GM23338 (cell line): ENCODE measurements at regions not wholly inside any gene's neighbourhood (a gene's known extent, or its start where the extent isn't known, plus 50 kb on each side); places are given as distances from the start of the nearest gene placed in this dataset.

Source experiments
- ATAC-seq: fragments of 200-7000 bp; cut with Tn5 transposase; 3 replicates; pipeline ENCODE4 v1.9.1; 2020
- DNase-seq: peaks from one replicate; pipeline ENCODE4 v3.0.0-alpha.2; 2015; ENCODE audit warnings: low spot score
- H2AFZ ChIP-seq: fragments of 200-600 bp; sonication (generic); 2 replicates; pipeline ENCODE4 v1.8.0; 2016; ENCODE audit warnings: antibody characterized with exemption, mild to moderate bottlenecking, moderate library complexity
- H3F3A ChIP-seq: fragments of 200-600 bp; sonication (generic); replicated peaks from 2 replicates; pipeline ENCODE4 v1.8.0; 2017; ENCODE audit warnings: antibody characterized with exemption, mixed run types, low read depth
- H3K27ac ChIP-seq: fragments of 200-600 bp; sonication (generic); 2 replicates; pipeline ENCODE4 v1.6.1; 2016; ENCODE audit warnings: low read depth
- H3K27me3 ChIP-seq: fragments of 200-600 bp; sonication (generic); 2 replicates; pipeline ENCODE4 v1.8.0; 2016; ENCODE audit warnings: mild to moderate bottlenecking, mixed run types, moderate library complexity; ENCODE audit not compliant: insufficient read depth
- H3K36me3 ChIP-seq: fragments of 200-600 bp; sonication (generic); 2 replicates; pipeline ENCODE4 v1.8.0; 2016; ENCODE audit warnings: mild to moderate bottlenecking; ENCODE audit not compliant: insufficient read depth
- H3K4me1 ChIP-seq: fragments of 200-600 bp; sonication (generic); 2 replicates; pipeline ENCODE4 v1.8.0; 2016; ENCODE audit warnings: mild to moderate bottlenecking, moderate library complexity; ENCODE audit not compliant: insufficient read depth
- H3K4me2 ChIP-seq: fragments of 200-600 bp; sonication (generic); 2 replicates; pipeline ENCODE4 v1.7.1; 2017; ENCODE audit warnings: mixed run types
- H3K4me3 ChIP-seq: fragments of 200-600 bp; sonication (generic); 2 replicates; pipeline ENCODE4 v1.6.1; 2016; ENCODE audit warnings: mixed run types
- H3K79me2 ChIP-seq: fragments of 200-600 bp; sonication (generic); replicated peaks from 2 replicates; pipeline ENCODE4 v1.8.0; 2017; ENCODE audit warnings: mild to moderate bottlenecking; ENCODE audit not compliant: insufficient read depth
- H3K9me2 ChIP-seq: fragments of 200-600 bp; sonication (generic); 2 replicates; pipeline ENCODE4 v1.8.0; 2017; ENCODE audit not compliant: insufficient read depth
- H4K20me1 ChIP-seq: fragments of 200-600 bp; sonication (generic); replicated peaks from 2 replicates; pipeline ENCODE4 v1.8.0; 2017; ENCODE audit warnings: mild to moderate bottlenecking; ENCODE audit not compliant: insufficient read depth
- H3K27ac Mint-ChIP-seq: 2 replicates; pipeline ENCODE4 v1.8.0; 2020; ENCODE audit warnings: inconsistent platforms, mild to moderate bottlenecking, moderate library complexity, mixed read lengths
- H3K27me3 Mint-ChIP-seq: 3 replicates; pipeline ENCODE4 v1.8.0; 2022; ENCODE audit warnings: low read depth, mild to moderate bottlenecking, moderate library complexity, mixed read lengths, inconsistent platforms; ENCODE audit not compliant: insufficient read depth, poor library complexity
- H3K36me3 Mint-ChIP-seq: 3 replicates; pipeline ENCODE4 v1.8.0; 2021; ENCODE audit warnings: low read depth, mild to moderate bottlenecking, inconsistent platforms, moderate library complexity, mixed read lengths
- H3K4me1 Mint-ChIP-seq: 3 replicates; pipeline ENCODE4 v1.8.0; 2020; ENCODE audit warnings: mild to moderate bottlenecking, inconsistent platforms, mixed read lengths
- H3K4me3 Mint-ChIP-seq: 3 replicates; pipeline ENCODE4 v1.8.0; 2021; ENCODE audit warnings: moderate library complexity, mild to moderate bottlenecking, inconsistent platforms, mixed read lengths
- H3K9me3 Mint-ChIP-seq: 3 replicates; pipeline ENCODE4 v1.8.0; 2020; ENCODE audit warnings: moderate library complexity, mild to moderate bottlenecking, inconsistent platforms, mixed read lengths
- CREB1 ChIP-seq: fragments of 250-450 bp; sonication (Bioruptor Pico); IDR thresholded peaks from 2 replicates; pipeline ENCODE4 v1.5.0; 2020; ENCODE audit warnings: low read depth, mild to moderate bottlenecking, moderate library complexity
- EZH2 ChIP-seq: fragments of 200-600 bp; sonication (generic); IDR thresholded peaks from one replicate; pipeline ENCODE4 v1.8.0; 2017; ENCODE audit warnings: antibody characterized with exemption, mild to moderate bottlenecking, low read depth; ENCODE audit not compliant: unreplicated experiment
- EZH2phosphoT487 ChIP-seq: fragments of 200-600 bp; sonication (generic); IDR thresholded peaks from one replicate; pipeline ENCODE4 v1.8.1; 2018; ENCODE audit warnings: antibody characterized with exemption; ENCODE audit not compliant: unreplicated experiment
- JUNB ChIP-seq: IDR thresholded peaks from one replicate; pipeline ENCODE4 v1.6.1; 2016; ENCODE audit warnings: antibody characterized with exemption; ENCODE audit not compliant: unreplicated experiment
- NANOG ChIP-seq: IDR thresholded peaks from 2 replicates; pipeline ENCODE4 v1.6.1; 2016; ENCODE audit warnings: antibody characterized with exemption, borderline replicate concordance
- POLR2AphosphoS5 ChIP-seq: IDR thresholded peaks from 2 replicates; pipeline ENCODE4 v1.6.1; 2016; ENCODE audit warnings: antibody characterized with exemption, low read depth
- STAT1 ChIP-seq: IDR thresholded peaks from one replicate; pipeline ENCODE4 v1.6.1; 2016; ENCODE audit warnings: antibody characterized with exemption; ENCODE audit not compliant: unreplicated experiment
- ZNF114 ChIP-seq: fragments of 250-450 bp; sonication (Bioruptor Pico); IDR thresholded peaks from 2 replicates; pipeline ENCODE4 v1.5.0; 2020; ENCODE audit warnings: mild to moderate bottlenecking, moderate library complexity
- ZNF331 ChIP-seq: fragments of 250-450 bp; sonication (Bioruptor Pico); IDR thresholded peaks from 2 replicates; pipeline ENCODE4 v1.5.0; 2020; ENCODE audit warnings: low read depth, mild to moderate bottlenecking, moderate library complexity
- TF ChIP-seq, protein P1 (sequence below): fragments of 250-450 bp; sonication (Bioruptor Pico); IDR thresholded peaks from 2 replicates; pipeline ENCODE4 v1.5.0; 2020; ENCODE audit warnings: mild to moderate bottlenecking, moderate library complexity

DNA sequence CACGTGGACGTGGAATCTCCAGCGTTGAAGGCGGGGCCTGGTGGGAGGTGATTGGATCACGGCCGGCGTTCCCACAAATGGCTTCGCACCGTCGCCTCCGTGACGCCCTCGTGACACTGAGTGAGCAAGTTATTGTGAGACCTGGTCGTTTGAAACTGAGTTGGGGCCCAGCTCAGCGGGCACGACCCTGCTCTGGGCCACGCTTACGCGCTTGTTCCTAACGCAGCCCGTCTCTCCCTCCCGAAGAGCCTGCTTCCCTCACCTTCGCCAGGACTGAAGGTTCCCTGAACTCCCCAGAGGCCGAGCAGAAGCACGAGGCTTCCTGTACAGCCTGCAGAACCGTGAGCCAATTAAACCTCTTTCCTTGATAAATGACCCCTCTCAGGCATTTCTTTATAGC lies 121.8 kb downstream of the RTP5 start:
- Histone ChIP-seq H3K4me3 (no peak overlapping the region), H3K27ac (no peak overlapping the region), H3K36me3 (no peaks in the 10 kb centered on the region), H3K4me2 (no peak overlapping the region), H4K20me1 (no peaks in the 10 kb centered on the region), H3K79me2 (no peaks in the 10 kb centered on the region), H3K27me3 (no peaks in the 10 kb centered on the region), H3F3A (no peaks in the 10 kb centered on the region), H2AFZ (no peak overlapping the region), H3K9me2 (no peaks in the 10 kb centered on the region), H3K4me1 (no peaks in the 10 kb centered on the region)
- H3K27me3 Mint-ChIP-seq: peaks cover 4% of the 10 kb centered on the region
- TF ChIP-seq STAT1 (no peak), EZH2 (no peak), EZH2phosphoT487 (no peak), JUNB (no peak), POLR2AphosphoS5 (no peak), CREB1 (no peak)
- no peaks in the 10 kb centered on the region for H3K4me1 Mint-ChIP-seq
- H3K4me3 Mint-ChIP-seq: no peak overlapping the region
- no peak for DNase-seq
- H3K9me3 Mint-ChIP-seq: peaks cover 20% of the 10 kb centered on the region
- no peak overlapping the region for H3K27ac Mint-ChIP-seq
- 0 out of 3 replicates have a peak, but pooled peaks cover 3% of the 10 kb centered on the region for H3K36me3 Mint-ChIP-seq
- ATAC-seq: no peak

DNA sequence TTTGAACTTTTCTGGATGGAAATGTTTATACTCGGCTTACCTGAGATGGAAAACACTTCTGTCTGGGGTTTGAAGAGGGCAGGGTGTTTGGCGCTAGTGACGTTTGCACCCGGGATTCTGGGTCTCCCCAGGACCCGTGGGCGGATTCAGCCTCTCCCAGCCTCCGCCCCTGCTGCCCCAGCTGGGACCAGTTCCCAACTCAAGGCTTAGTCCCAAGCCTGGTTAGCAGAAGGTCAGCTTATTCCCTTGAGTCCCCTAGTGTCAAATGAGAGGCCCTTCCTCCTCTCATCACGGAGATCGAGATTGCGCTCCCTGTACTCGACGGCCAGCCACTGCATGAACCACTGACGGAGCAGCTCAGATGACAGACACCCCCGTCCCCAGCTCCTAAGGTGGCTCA lies 123.2 kb downstream of the RTP5 start:
- H3K4me3 ChIP-seq: no peak overlapping the region
- H3K27me3 ChIP-seq: no peaks in the 10 kb centered on the region
- no peak overlapping the region for H3K4me2 ChIP-seq
- no peak for TF ChIP-seq JUNB
- no peak for TF ChIP-seq CREB1
- H3K36me3 ChIP-seq: no peaks in the 10 kb centered on the region
- H3K4me3 Mint-ChIP-seq: no peak overlapping the region
- no peaks in the 10 kb centered on the region for H3F3A ChIP-seq
- no peak for DNase-seq
- no peak overlapping the region for H3K27ac Mint-ChIP-seq
- H3K9me2 ChIP-seq: no peaks in the 10 kb centered on the region
- H3K79me2 ChIP-seq: no peaks in the 10 kb centered on the region
- no peaks in the 10 kb centered on the region for H4K20me1 ChIP-seq
- H3K36me3 Mint-ChIP-seq: no peaks in the 10 kb centered on the region
- H3K27ac ChIP-seq: no peak overlapping the region
- no peak for ATAC-seq
- no peaks in the 10 kb centered on the region for H3K4me1 ChIP-seq
- H3K9me3 Mint-ChIP-seq: peaks cover 14% of the 10 kb centered on the region; the same call in 2 of the 3 replicates
- peaks cover 2% of the 10 kb centered on the region for H3K27me3 Mint-ChIP-seq
- H3K4me1 Mint-ChIP-seq: no peaks in the 10 kb centered on the region
- no peak overlapping the region for H2AFZ ChIP-seq

DNA sequence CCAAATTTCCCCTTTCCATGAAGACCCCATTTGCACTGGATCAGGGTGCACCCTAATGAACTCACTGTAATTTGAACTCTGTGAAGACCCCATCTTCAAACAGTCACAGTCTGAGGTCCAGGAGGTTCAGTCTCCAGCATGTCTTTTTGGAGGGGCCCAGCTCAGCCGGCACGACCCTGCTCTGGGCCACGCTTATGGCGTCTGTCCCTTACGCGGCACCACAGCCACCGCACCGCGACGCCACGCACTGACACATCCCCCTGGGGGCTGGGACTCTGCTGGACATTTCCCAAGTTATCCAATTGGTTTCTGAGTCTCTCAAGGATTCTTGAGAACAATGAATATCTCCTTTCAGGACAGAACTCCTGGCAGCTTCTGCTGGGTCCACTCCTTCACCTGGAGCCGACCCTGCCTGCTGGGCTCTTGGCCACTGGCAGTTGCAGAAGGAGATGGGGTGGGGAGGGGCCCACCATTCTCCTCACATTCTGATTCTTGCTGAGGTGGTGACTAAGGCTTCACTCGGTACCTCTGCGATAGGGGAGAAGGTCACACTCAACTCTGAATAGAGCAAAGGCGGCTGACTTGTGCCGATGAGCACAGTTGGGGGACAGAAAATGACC lies 124.0 kb downstream of the RTP5 start:
- H3K36me3 ChIP-seq: no peaks in the 10 kb centered on the region
- no peaks in the 10 kb centered on the region for H4K20me1 ChIP-seq
- no peaks in the 10 kb centered on the region for H3K9me2 ChIP-seq
- Mint-ChIP-seq H3K4me1 (no peaks in the 10 kb centered on the region), H3K27me3 (peaks cover 2% of the 10 kb centered on the region), H3K4me3 (no peak overlapping the region), H3K27ac (no peak overlapping the region), H3K9me3 (peaks cover 12% of the 10 kb centered on the region; the same call in 2 of the 3 replicates), H3K36me3 (no peaks in the 10 kb centered on the region)
- H3K27me3 ChIP-seq: no peaks in the 10 kb centered on the region
- H3K4me1 ChIP-seq: no peaks in the 10 kb centered on the region
- H3K4me3 ChIP-seq: no peak overlapping the region
- no peak overlapping the region for H2AFZ ChIP-seq
- DNase-seq (no peak), ATAC-seq (no peak)
- no peaks in the 10 kb centered on the region for H3K79me2 ChIP-seq
- no peak overlapping the region for H3K4me2 ChIP-seq
- no peaks in the 10 kb centered on the region for H3F3A ChIP-seq
- no peak overlapping the region for H3K27ac ChIP-seq
- TF ChIP-seq POLR2AphosphoS5: no peak
- no peak for TF ChIP-seq EZH2phosphoT487
- TF ChIP-seq ZNF331 (CRISPR knock-in tag): no peak
- TF ChIP-seq, protein P1, sequence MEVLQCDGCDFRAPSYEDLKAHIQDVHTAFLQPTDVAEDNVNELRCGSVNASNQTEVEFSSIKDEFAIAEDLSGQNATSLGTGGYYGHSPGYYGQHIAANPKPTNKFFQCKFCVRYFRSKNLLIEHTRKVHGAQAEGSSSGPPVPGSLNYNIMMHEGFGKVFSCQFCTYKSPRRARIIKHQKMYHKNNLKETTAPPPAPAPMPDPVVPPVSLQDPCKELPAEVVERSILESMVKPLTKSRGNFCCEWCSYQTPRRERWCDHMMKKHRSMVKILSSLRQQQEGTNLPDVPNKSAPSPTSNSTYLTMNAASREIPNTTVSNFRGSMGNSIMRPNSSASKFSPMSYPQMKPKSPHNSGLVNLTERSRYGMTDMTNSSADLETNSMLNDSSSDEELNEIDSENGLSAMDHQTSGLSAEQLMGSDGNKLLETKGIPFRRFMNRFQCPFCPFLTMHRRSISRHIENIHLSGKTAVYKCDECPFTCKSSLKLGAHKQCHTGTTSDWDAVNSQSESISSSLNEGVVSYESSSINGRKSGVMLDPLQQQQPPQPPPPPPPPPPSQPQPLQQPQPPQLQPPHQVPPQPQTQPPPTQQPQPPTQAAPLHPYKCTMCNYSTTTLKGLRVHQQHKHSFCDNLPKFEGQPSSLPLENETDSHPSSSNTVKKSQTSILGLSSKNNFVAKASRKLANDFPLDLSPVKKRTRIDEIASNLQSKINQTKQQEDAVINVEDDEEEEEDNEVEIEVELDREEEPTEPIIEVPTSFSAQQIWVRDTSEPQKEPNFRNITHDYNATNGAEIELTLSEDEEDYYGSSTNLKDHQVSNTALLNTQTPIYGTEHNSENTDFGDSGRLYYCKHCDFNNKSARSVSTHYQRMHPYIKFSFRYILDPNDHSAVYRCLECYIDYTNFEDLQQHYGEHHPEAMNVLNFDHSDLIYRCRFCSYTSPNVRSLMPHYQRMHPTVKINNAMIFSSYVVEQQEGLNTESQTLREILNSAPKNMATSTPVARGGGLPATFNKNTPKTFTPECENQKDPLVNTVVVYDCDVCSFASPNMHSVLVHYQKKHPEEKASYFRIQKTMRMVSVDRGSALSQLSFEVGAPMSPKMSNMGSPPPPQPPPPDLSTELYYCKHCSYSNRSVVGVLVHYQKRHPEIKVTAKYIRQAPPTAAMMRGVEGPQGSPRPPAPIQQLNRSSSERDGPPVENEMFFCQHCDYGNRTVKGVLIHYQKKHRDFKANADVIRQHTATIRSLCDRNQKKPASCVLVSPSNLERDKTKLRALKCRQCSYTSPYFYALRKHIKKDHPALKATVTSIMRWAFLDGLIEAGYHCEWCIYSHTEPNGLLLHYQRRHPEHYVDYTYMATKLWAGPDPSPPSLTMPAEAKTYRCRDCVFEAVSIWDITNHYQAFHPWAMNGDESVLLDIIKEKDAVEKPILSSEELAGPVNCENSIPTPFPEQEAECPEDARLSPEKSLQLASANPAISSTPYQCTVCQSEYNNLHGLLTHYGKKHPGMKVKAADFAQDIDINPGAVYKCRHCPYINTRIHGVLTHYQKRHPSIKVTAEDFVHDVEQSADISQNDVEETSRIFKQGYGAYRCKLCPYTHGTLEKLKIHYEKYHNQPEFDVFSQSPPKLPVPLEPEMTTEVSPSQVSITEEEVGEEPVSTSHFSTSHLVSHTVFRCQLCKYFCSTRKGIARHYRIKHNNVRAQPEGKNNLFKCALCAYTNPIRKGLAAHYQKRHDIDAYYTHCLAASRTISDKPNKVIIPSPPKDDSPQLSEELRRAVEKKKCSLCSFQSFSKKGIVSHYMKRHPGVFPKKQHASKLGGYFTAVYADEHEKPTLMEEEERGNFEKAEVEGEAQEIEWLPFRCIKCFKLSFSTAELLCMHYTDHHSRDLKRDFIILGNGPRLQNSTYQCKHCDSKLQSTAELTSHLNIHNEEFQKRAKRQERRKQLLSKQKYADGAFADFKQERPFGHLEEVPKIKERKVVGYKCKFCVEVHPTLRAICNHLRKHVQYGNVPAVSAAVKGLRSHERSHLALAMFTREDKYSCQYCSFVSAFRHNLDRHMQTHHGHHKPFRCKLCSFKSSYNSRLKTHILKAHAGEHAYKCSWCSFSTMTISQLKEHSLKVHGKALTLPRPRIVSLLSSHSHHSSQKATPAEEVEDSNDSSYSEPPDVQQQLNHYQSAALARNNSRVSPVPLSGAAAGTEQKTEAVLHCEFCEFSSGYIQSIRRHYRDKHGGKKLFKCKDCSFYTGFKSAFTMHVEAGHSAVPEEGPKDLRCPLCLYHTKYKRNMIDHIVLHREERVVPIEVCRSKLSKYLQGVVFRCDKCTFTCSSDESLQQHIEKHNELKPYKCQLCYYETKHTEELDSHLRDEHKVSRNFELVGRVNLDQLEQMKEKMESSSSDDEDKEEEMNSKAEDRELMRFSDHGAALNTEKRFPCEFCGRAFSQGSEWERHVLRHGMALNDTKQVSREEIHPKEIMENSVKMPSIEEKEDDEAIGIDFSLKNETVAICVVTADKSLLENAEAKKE (CRISPR knock-in tag): no peak
- TF ChIP-seq NANOG: no peak
- no peak for TF ChIP-seq ZNF114 (CRISPR knock-in tag)
- TF ChIP-seq JUNB: no peak
